HCT116 (cell line): ENCODE measurements at regions not wholly inside any gene's neighbourhood (a gene's known extent, or its start where the extent isn't known, plus 50 kb on each side); places are given as distances from the start of the nearest gene placed in this dataset.

ENCODE experiments used
- ATAC-seq: fragments of 200-7000 bp; cut with Tn5 transposase; 2 replicates; pipeline ENCODE4 v1.9.1; 2020; ENCODE audit warnings: mild to moderate bottlenecking, moderate library complexity
- BruUV-seq: library from RNA; stranded (reverse); fragments of 400-500 nt; replicated peaks from 2 replicates; lab custom pipeline; 2021; lab: Mats Ljungman, UMichigan
- CTCF ChIA-PET: fragments of 300-600 bp; sonication (Branson Sonifier 250); formaldehyde crosslinking; loops from one replicate; lab custom pipeline; 2021; ENCODE audit warnings: antibody characterized with exemption; lab: Charles Lee
- POLR2A ChIA-PET: fragments of 300-600, 350-600 bp; sonication (Branson Sonifier 250); formaldehyde crosslinking; loops from one replicate; lab custom pipeline; 2021; ENCODE audit warnings: antibody characterized with exemption; lab: Charles Lee
- RAD21 ChIA-PET, 2 experiments: fragments of 300-600 bp; sonication (Branson Sonifier 250); formaldehyde crosslinking; loops; one replicate each; lab custom pipeline; 2023; ENCODE audit warnings: low total read pairs in 2 of 2; ENCODE audit not compliant: uncharacterized antibody in 2 of 2, unreplicated experiment in 2 of 2, low non-redundant PET in 1 of 2; lab: Charles Lee
- DNase-seq: peaks from one replicate; pipeline ENCODE4 v3.0.0-alpha.2; 2010; ENCODE audit warnings: low read depth, low spot score
- H2AFZ ChIP-seq: fragments of 200-600 bp; shearing (Covaris generic), sonication (generic); 2 replicates; pipeline ENCODE4 v1.6.1; 2017; ENCODE audit warnings: low read depth, mixed run types, mixed read lengths, antibody characterized with exemption, low read length; ENCODE audit not compliant: poor library complexity, severe bottlenecking
- H3K27ac ChIP-seq: 2 replicates; pipeline ENCODE4 v1.5.1; 2012; ENCODE audit warnings: low read depth, low read length
- H3K27me3 ChIP-seq: fragments of 200-600 bp; sonication (generic); 2 replicates; pipeline ENCODE4 v1.6.1; 2016; ENCODE audit warnings: mixed run types, low read length, mixed read lengths; ENCODE audit not compliant: insufficient read depth
- H3K36me3 ChIP-seq, 2 experiments: fragments of 200-500 bp in 1 of 2; fragments of 200-600 bp in 1 of 2; sonication (Bioruptor generic) in 1 of 2; sonication (generic) in 1 of 2; 2 replicates each; pipeline versions ENCODE4 v1.5.1 to v1.6.1; 2014 to 2016; ENCODE audit warnings: low read length in 2 of 2, inconsistent platforms in 1 of 2, mixed read lengths in 1 of 2, mixed run types in 1 of 2; ENCODE audit not compliant: insufficient read depth in 2 of 2, control insufficient read depth in 1 of 2
- H3K4me1 ChIP-seq, 2 experiments: fragments of 200-600 bp in 1 of 2; sonication (generic) in 1 of 2; 2 replicates each; pipeline versions ENCODE4 v1.5.1 to v1.6.1; 2012 to 2017; ENCODE audit warnings: low read length in 2 of 2, inconsistent platforms in 1 of 2, mild to moderate bottlenecking in 1 of 2, mixed read lengths in 1 of 2, mixed run types in 1 of 2, moderate library complexity in 1 of 2; ENCODE audit not compliant: insufficient read depth in 2 of 2, control insufficient read depth in 1 of 2
- H3K4me2 ChIP-seq: fragments of 200-600 bp; sonication (generic); 2 replicates; pipeline ENCODE4 v1.6.1; 2017; ENCODE audit warnings: mixed run types, low read length, mixed read lengths
- H3K4me3 ChIP-seq, 2 experiments: fragments of 200-600 bp in 1 of 2; sonication (generic) in 1 of 2; replicated peaks in 1 of 2; 2 replicates each; pipeline ENCODE4 v1.5.1; 2011 to 2016; ENCODE audit warnings: low read length in 2 of 2, control low read depth in 1 of 2, low read depth in 1 of 2, mild to moderate bottlenecking in 1 of 2, mixed read lengths in 1 of 2, mixed run types in 1 of 2
- H3K79me2 ChIP-seq: fragments of 200-600 bp; sonication (generic); 2 replicates; pipeline ENCODE4 v1.6.1; 2017; ENCODE audit warnings: mild to moderate bottlenecking, mixed run types, low read length, moderate library complexity, mixed read lengths; ENCODE audit not compliant: insufficient read depth
- H3K9ac ChIP-seq: fragments of 200-600 bp; sonication (generic); 2 replicates; pipeline ENCODE4 v1.6.1; 2016; ENCODE audit warnings: low read length, mixed read lengths
- H3K9me2 ChIP-seq: fragments of 200-600 bp; sonication (generic), shearing (Covaris generic); 2 replicates; pipeline ENCODE4 v1.6.1; 2017; ENCODE audit warnings: mixed run types, mild to moderate bottlenecking, moderate library complexity; ENCODE audit not compliant: insufficient read depth
- H3K9me3 ChIP-seq, 2 experiments: fragments of 200-500 bp in 1 of 2; fragments of 200-600 bp in 1 of 2; sonication (Bioruptor generic) in 1 of 2; sonication (generic) in 1 of 2; 2 replicates each; pipeline ENCODE4 v1.6.1; 2014 to 2017; ENCODE audit warnings: low read length in 2 of 2, mixed read lengths in 2 of 2, inconsistent platforms in 1 of 2, low read depth in 1 of 2, mild to moderate bottlenecking in 1 of 2, mixed run types in 1 of 2, moderate library complexity in 1 of 2; ENCODE audit not compliant: control insufficient read depth in 1 of 2, insufficient read depth in 1 of 2
- H4K20me1 ChIP-seq: fragments of 200-600 bp; sonication (generic), shearing (Covaris generic); 2 replicates; pipeline ENCODE4 v1.6.1; 2017; ENCODE audit warnings: mixed run types, mild to moderate bottlenecking, moderate library complexity; ENCODE audit not compliant: insufficient read depth
- CTCF ChIP-seq, 3 experiments: fragments of 200-600 bp in 1 of 3; sonication (generic) in 1 of 3; IDR thresholded peaks in 2 of 3; conservative IDR thresholded peaks in 1 of 3; 2 replicates each; pipeline ENCODE4 v1.5.1; 2012 to 2017; ENCODE audit warnings: low read depth in 2 of 3, low read length in 2 of 3, antibody characterized with exemption in 1 of 3, borderline replicate concordance in 1 of 3, control low read depth in 1 of 3, mild to moderate bottlenecking in 1 of 3, mixed read lengths in 1 of 3, mixed run types in 1 of 3, moderate library complexity in 1 of 3; ENCODE audit not compliant: insufficient read depth in 1 of 3
- EGR1 ChIP-seq: IDR thresholded peaks from 2 replicates; pipeline ENCODE4 v1.6.1; 2012; ENCODE audit warnings: low read depth
- ELF1 ChIP-seq: IDR thresholded peaks from 2 replicates; pipeline ENCODE4 v1.6.1; 2012; ENCODE audit warnings: low read depth, borderline replicate concordance
- EZH2 ChIP-seq: fragments of 200-600 bp; sonication (generic); IDR thresholded peaks from 2 replicates; pipeline ENCODE4 v1.6.1; 2017; ENCODE audit warnings: antibody characterized with exemption, mixed run types
- EZH2phosphoT487 ChIP-seq: fragments of 200-600 bp; IDR thresholded peaks from 2 replicates; pipeline ENCODE4 v1.6.1; 2018; ENCODE audit warnings: antibody characterized with exemption, borderline replicate concordance
- FOSL1 ChIP-seq: IDR thresholded peaks from 2 replicates; pipeline ENCODE4 v1.6.1; 2012; ENCODE audit warnings: low read depth
- JUND ChIP-seq: IDR thresholded peaks from 2 replicates; pipeline ENCODE4 v1.6.1; 2012
- MAX ChIP-seq: IDR thresholded peaks from 2 replicates; pipeline ENCODE4 v1.6.1; 2012
- POLR2AphosphoS5 ChIP-seq: IDR thresholded peaks from 2 replicates; pipeline ENCODE4 v1.6.1; 2011; ENCODE audit warnings: mild to moderate bottlenecking, low read depth, low read length, moderate library complexity
- RAD21 ChIP-seq: IDR thresholded peaks from 2 replicates; pipeline ENCODE4 v1.6.1; 2012; ENCODE audit warnings: low read depth, mild to moderate bottlenecking
- REST ChIP-seq: IDR thresholded peaks from 2 replicates; pipeline ENCODE4 v1.6.1; 2012; ENCODE audit warnings: low read depth
- SIN3A ChIP-seq: IDR thresholded peaks from 2 replicates; pipeline ENCODE4 v1.6.1; 2012; ENCODE audit warnings: low read depth
- SP1 ChIP-seq: IDR thresholded peaks from 2 replicates; pipeline ENCODE4 v1.6.1; 2012; ENCODE audit warnings: low read depth
- SRF ChIP-seq: IDR thresholded peaks from 2 replicates; pipeline ENCODE4 v1.6.1; 2012; ENCODE audit warnings: low read depth
- TCF7L2 ChIP-seq: IDR thresholded peaks from 2 replicates; pipeline ENCODE4 v1.7.0; 2011; ENCODE audit warnings: borderline replicate concordance, inconsistent platforms; ENCODE audit not compliant: insufficient read depth, insufficient read length; ENCODE audit errors: extremely low read depth
- YY1 ChIP-seq: IDR thresholded peaks from 2 replicates; pipeline ENCODE4 v1.6.1; 2011; ENCODE audit warnings: low read length, low read depth, moderate library complexity, mild to moderate bottlenecking; ENCODE audit not compliant: insufficient replicate concordance; ENCODE audit errors: extremely low read depth
- ZFX ChIP-seq: fragments of 450-650 bp; IDR thresholded peaks from 2 replicates; pipeline ENCODE4 v1.6.1; 2017
- ZNF274 ChIP-seq: fragments of 200-500 bp; sonication (Bioruptor generic); IDR thresholded peaks from 2 replicates; pipeline ENCODE4 v1.6.1; 2014; ENCODE audit warnings: mild to moderate bottlenecking, low read depth, low read length, inconsistent platforms
- intact Hi-C: fragments of 100-400 bp; cut with micrococcal nuclease; formaldehyde crosslinking; loops from 2 replicates; pipeline ENCODE4 v1.10.0; 2022
- TF ChIP-seq, protein P1 (sequence below): IDR thresholded peaks from 2 replicates; pipeline ENCODE4 v1.6.1; 2012
- TF ChIP-seq, protein P2 (sequence below): IDR thresholded peaks from 2 replicates; pipeline ENCODE4 v1.6.1; 2011; ENCODE audit warnings: mild to moderate bottlenecking, low read length, moderate library complexity; ENCODE audit not compliant: insufficient replicate concordance; ENCODE audit errors: extremely low read depth

DNA sequence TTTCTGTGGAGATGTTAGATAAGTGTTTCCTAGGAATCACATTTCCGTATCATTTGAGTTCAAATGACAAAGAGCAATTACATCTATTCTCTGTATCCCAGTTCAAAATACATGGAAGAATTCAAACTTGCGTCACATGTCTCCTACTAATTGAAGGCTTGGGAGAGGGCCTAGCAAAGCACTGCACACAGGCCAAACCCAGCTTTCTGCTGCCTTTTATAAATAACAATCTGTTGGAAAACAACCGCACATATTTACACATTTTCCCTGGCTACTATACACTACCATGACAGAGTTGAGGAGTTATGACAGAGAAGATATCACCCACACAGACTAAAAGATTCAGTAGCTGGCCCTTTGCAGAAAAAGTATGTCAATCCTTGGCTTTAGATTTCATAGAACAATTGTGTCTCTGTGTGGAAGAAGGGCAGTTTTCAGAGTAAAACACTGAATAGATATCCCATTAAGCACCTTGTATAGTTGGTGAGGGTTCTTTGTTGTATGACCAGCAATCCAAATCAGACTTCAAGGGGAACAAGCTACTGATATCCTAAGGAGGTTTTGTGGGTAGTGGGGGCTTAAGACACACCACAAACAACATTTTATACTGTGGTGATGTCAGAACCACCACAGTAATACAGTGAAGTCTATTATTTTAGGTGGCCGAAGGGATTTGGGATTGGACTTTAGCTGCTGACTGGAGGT is 861.3 kb downstream of the CCDC85A start:
- H3K4me3 ChIP-seq = no peak overlapping the region
- no peaks in the 10 kb centered on the region for H4K20me1 ChIP-seq
- no peak overlapping the region for H3K9ac ChIP-seq
- intact Hi-C loops = loop anchor here (10.0 kb wide), 1 partner anchor 450 kb away; no protein-coding TSS in a partner anchor
- no peaks in the 10 kb centered on the region for H3K27me3 ChIP-seq
- H2AFZ ChIP-seq = no peak overlapping the region
- no peaks in the 10 kb centered on the region for H3K9me2 ChIP-seq
- ChIA-PET POLR2A (no interaction called here), RAD21 (no interaction called here), CTCF (no interaction called here)
- DNase-seq (no peak), ATAC-seq (no peak)
- TF ChIP-seq ZNF274 (no peak), TCF7L2 (no peak), JUND (no peak), CTCF (IDR thresholded peaks at IDR 0.05 in 2 of 3, conservative IDR thresholded peaks at IDR 0.05 in 1 of 3; ENCODE audit: borderline replicate concordance in 1 of 3, insufficient read depth in 1 of 3, low read depth in 2 of 3, low read length in 2 of 3) (no peak), RAD21 (no peak), ZFX (no peak), EZH2 (no peak), YY1 (no peak), MAX (no peak), ELF1 (no peak), POLR2AphosphoS5 (no peak), SIN3A (no peak), SP1 (no peak), EGR1 (no peak), REST (no peak), SRF (no peak), FOSL1 (no peak), EZH2phosphoT487 (no peak)
- TF ChIP-seq, protein P1, sequence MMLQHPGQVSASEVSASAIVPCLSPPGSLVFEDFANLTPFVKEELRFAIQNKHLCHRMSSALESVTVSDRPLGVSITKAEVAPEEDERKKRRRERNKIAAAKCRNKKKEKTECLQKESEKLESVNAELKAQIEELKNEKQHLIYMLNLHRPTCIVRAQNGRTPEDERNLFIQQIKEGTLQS = no peak
- TF ChIP-seq, protein P2, sequence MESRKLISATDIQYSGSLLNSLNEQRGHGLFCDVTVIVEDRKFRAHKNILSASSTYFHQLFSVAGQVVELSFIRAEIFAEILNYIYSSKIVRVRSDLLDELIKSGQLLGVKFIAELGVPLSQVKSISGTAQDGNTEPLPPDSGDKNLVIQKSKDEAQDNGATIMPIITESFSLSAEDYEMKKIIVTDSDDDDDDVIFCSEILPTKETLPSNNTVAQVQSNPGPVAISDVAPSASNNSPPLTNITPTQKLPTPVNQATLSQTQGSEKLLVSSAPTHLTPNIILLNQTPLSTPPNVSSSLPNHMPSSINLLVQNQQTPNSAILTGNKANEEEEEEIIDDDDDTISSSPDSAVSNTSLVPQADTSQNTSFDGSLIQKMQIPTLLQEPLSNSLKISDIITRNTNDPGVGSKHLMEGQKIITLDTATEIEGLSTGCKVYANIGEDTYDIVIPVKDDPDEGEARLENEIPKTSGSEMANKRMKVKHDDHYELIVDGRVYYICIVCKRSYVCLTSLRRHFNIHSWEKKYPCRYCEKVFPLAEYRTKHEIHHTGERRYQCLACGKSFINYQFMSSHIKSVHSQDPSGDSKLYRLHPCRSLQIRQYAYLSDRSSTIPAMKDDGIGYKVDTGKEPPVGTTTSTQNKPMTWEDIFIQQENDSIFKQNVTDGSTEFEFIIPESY = no peak
- H3K4me1 ChIP-seq = no peaks in the 10 kb centered on the region
- no peaks in the 10 kb centered on the region for H3K9me3 ChIP-seq
- no peaks in the 10 kb centered on the region for H3K79me2 ChIP-seq
- no TSS peak for BruUV-seq
- no peaks in the 10 kb centered on the region for H3K36me3 ChIP-seq
- H3K4me2 ChIP-seq = no peak overlapping the region
- H3K27ac ChIP-seq = no peak overlapping the region
